Stimulated activated CD4-positive, alpha-beta T cell treated with anti-CD3 and anti-CD28 coated beads, TNF-alpha, amount 100 ng/mL, for 24 hours (primary cell): ENCODE measurements at regions not wholly inside any gene's neighbourhood (a gene's known extent, or its start where the extent isn't known, plus 50 kb on each side); places are given as distances from the start of the nearest gene placed in this dataset.
"Not testable (repeated sequence)": the region's sequence is repeated elsewhere in the genome, so short reads cannot be mapped to it uniquely, and the experiment has no call there.

Source experiments
- DNase-seq, 3 experiments: peaks; one replicate each; pipeline ENCODE4 v3.0.0-alpha.2; 2020; ENCODE audit warnings: low read depth in 3 of 3

DNA sequence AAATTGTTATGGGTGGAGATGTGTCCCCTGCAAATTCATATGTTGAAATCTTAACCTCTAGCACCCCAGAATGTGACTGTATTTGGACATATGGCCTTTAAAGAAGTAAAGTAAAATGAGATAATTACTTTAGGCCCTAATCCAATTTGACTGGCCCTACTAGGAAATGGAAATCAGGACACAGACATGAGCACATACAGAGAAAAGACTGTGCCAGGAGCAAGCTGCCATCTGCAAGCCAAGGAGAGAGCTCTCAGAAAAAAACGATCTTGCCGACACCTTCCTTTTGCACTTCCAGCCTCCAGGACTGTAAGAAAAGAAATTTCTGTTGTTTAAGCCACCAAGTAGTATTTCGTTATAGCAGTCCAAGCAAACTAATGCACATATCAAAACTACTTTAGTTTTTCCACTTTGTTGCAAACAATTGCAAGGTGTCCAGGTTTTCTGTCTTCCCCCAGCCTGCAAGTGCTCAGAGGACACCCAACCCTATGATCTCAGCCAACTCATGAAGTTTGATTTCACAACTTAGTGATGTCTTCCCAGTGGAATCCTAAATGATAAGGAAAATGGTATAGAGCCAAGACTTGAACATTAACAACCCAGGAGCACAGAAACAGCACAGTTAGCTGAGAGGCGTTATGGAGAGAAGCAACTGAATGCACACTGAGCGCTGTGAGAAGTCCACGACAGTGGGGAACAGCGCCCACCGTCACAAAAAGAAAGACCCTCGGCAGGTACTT is 351.2 kb downstream of the BCL2L11 start:
- not testable (repeated sequence) for DNase-seq

DNA sequence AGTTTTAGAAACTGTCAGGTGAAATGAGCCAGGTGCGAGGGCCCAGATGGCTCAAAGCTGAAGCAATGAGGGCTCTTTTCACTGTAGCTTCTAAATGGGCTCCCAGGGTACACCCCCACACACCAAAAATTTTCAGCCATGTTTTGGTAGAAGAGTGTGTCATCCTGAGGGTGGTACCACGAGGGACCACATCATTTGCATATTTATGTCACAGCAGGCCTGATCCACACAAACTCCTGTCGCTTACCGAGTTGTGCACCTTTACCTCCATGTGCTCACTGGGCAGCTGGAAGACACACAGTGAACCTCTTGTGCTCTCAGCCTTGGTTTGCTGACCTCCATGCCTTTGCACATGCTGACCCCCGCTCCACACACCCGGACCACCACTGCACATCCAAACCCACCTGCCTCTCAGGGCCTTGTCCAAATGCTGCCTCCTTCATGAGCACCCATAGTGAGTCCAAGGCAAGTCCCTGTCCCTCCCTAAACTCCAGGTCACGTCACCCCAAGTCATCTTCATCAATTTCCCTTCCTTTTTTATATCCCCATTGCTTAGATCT is 352.2 kb downstream of the BCL2L11 start:
- not testable (repeated sequence) for DNase-seq

- not testable (repeated sequence) for DNase-seq
These were observed 352.8 kb downstream of the BCL2L11 start for GRCh38 chr2:111473522-111473921.

DNA sequence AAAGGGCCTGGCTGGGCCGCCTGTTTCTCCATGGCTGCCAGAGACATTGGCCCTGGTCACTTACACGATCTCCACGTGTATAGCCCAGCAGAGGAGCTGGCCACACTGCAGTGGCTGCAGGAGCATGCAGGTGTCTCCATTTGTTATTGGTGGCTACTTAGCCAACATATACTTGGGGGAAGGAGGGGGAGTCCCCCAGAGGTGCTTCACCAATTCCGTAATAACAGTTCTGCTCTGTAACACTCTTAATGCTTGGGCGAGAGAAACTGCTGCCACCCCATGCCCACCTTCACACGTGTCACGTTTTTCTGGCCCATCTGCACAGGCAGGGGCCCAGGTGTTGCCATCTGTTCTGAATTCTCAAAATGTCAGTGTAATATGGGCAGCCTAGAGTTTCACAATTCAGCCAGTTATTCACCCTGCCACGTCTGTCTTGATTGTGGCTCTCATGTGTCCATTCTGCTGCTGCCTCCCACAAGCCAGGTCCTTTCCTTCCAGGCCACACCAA is 353.5 kb downstream of the BCL2L11 start:
- DNase-seq, result not testable (repeated sequence)

DNA sequence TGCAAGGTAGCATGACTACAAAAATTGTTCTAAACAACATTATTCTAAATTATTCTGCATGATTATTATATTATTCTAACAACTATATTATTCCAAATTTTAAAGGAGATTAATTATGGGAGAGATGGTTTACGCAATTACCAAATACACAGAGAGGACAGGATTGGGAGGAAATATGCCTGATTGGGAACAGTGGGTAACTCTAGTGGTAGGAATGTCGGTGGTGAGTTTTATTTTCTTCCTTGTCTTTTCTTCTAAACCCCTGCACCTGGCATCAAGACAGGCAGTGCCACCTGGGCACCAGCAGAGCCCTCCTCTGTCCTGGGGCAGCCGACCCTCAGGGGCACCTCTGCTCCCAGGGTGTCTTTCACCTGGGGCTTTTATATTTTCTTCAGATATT is 357.6 kb downstream of the BCL2L11 start:
- not testable (repeated sequence) for DNase-seq

GRCh38 chr2:111478871-111479318 is 358.2 kb downstream of the BCL2L11 start:
- not testable (repeated sequence) for DNase-seq

DNA sequence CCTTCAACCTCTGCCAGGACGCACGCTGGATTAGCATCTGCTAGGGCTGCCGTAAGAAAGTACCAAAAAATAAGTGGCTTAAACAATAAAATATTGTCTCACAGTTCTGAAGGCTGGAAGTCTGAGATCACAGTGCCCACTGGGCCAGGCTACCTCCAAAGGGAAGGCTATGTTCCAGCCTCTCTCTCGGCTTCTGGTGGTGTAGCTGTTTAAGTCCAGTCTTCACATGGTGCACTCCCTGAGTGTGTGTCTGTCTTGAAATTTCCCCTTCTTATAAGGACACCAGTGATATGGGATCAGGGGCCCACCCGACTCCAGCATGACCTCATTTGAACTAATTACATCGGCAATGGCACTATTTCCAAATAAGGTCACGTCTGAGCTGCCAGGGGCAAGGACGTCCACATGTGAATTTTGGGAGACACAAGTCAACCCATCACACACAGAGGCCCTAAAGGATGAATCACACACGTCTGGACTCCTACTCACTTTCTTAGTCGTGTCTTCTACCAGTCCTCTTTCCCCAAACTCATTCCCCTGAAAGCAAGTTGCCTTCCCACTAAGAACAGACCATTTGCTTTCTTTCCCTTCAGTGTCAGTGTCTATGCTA is 359.4 kb downstream of the BCL2L11 start:
- peak in 2 of 3 experiments; percentile 20 to 50 for DNase-seq

DNA sequence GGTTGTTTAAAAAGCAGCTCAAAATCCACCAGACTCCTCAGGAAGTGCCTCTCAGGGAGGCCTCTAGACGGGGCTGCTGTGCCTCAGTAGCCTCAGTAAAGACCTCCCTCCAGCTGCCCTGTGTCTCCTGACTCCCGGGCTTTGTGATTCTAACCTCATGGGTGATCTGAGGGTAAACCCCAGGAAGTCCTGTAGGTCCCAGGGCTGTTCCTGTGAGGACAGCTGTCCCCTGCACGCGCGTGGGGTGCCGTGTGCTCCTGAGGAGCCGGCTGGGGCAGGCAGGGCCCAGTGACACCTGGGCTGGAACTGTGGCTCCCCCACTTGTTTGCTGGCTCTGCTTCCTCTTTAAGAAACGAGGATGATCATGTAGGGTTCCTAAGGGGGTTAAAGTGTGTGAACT is 359.9 kb downstream of the BCL2L11 start:
- not testable (repeated sequence) for DNase-seq

GRCh38 chr2:111481219-111481618 is 360.5 kb downstream of the BCL2L11 start:
- DNase-seq, result not testable (repeated sequence)

DNA sequence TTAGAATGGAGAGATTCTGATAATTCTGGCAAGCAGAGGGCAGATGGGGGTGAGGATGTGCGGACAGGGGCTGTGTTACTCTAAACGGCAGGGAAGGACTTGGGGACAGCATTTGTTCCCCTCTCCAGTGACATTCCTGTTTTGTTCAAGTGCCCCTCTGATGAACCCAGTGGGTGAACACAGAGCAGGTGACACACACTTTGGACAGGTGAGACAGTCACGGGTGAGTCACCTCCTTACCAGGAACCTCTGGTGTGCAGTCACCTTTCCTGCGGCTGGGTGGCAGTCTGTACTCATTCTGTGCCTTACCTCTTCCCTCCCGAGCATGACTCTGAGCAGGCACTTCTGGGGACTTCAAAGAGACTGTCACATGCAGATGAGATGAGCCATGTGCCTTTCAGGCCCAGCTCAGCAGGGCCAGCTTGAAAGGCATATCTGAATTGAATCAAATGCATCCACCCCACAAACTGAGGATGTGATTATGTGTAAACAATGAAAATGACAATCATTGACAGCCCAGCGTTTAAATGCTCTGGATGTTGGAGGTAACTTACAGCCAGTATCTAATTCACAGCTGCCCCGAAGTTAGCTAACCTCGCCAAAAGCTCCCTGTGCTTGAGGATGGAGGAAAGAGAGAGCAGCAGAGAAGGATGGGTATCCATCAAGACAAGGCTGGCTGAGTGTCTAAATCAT is 362.4 kb downstream of the BCL2L11 start:
- DNase-seq, result not testable (repeated sequence)

DNA sequence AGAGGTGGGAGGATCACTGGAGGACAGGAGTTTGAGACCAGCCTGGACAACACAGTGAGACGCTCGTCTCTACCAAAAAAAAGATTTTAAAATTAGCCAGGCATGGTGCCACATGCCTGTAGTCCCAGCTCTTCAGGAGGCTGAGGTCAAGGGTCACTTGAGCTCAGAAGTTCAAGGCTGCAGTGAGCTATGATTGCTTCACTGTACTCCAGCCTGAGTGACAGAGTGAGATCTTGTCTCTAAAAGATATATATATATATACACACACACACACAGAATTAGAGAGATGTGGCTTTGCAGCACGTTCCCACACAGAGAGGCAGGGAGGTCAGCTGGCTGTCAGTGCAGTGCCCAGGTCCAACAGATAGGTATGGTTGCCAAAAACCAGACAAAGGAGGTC is 363.4 kb downstream of the BCL2L11 start:
- not testable (repeated sequence) for DNase-seq

- DNase-seq, result not testable (repeated sequence)
These were observed 365.2 kb downstream of the BCL2L11 start for GRCh38 chr2:111485895-111486294.

DNA sequence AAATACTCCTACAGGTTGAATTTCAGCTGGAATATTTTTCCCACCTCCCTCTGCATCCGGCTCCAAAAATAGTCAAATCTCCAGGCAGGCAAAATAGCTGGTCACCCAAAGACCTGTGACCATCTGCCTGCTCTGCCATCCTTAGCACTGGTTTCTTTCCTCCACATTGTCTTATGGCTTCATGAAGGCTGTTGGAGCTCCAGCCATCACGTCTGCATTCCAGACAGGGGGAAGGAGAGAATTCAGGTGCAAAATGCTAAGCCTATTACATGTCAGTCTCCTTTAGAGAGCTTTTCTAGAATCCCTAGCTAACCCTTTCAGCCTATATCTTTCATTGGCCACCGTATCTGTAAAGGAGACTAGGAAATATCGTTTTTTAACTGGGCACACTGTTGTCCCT is 367.7 kb downstream of the BCL2L11 start:
- not testable (repeated sequence) for DNase-seq

GRCh38 chr2:111489460-111489859 is 368.7 kb downstream of the BCL2L11 start:
- not testable (repeated sequence) for DNase-seq

DNA sequence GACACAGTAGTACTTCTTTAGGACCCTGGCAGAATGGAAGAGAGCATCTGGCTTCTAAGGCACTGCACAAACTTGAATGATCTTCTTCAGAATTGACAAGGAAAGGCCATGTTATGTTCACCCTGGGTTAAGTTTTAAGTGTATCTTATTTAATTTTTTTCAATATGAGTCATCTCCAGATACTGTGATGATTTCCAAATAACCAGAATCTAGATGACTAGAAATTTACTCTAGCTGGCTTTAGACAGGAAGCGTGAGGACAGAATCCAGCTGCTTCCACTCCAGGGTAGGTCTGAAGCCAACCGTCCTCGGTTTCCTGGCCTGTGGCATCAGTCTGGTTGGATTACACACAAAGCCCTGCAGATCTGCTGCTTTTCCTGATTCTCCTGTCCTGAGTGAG is 370.5 kb downstream of the BCL2L11 start:
- DNase-seq, result not testable (repeated sequence)

DNA sequence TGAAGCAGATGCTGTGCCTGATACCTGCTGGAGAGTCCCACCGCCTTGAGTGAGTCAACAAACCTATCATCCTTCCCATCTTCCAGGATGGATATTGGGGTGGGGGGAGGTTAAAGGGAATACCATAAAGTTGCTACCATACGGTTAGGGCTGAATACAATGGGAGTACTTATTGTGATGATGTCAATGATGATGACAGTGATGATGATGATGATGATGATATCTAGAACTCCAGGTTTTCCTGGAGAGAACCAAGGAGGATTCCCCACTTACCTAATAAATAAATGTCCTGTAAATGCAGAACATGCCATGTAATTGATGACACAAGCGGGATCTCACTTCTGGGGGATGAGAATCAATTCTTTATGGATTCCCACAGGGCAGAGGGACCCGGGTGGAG is 370.9 kb downstream of the BCL2L11 start:
- not testable (repeated sequence) for DNase-seq

DNA sequence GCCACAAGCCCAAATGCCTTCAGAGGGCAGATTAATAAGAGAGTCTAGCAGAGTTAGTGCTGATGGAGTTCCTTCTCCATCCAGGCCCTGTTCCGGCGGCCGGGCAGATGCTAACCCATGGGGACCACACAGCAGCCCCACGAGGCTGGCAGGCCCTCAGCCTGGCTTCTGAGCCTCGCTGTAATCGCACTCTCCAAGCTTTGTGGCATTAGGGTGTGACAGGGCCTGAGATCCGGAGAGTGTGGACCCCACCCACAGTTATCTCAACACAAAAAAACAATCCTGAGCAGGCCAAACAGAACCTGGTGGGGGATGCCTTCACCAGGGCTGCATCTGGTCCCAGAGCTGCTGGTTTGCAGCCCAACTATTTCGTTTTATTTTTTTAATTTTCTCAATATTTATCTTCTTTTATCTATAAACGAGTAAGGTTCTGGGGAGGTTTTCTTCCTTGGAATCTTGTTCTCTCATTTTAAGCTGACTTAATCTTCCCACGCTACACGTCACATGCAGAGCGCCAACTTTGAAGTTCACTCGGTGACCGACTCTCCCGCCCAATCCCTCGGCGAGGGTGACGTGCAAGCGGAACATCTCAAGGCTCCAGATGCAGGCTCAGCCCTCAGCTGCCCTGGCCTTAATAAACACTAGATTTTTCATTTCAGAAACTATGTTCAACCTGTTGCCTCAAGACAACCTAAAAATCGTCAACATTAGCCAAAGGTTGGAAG is 372.4 kb downstream of the BCL2L11 start:
- DNase-seq, result not testable (repeated sequence)

DNA sequence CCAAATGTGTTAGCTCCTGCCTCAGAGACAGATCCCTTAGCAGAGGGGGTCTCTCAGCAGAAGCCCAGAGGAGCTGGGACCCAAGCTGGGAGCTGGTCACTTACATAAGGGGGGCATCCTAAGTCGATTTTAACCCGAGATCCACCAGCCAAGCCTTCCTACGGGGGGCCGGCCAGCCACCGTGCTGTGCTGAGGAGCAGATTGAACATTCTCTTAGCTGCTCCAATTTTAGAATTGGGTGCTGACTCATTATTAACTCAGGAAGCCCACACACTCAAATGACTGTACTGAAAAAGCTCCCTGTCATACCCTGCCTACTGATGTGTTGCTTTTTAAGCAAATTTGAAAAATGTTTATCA is 373.0 kb downstream of the BCL2L11 start:
- DNase-seq, result not testable (repeated sequence)

GRCh38 chr2:111494288-111494980 is 373.7 kb downstream of the BCL2L11 start:
- DNase-seq, result not testable (repeated sequence)

DNA sequence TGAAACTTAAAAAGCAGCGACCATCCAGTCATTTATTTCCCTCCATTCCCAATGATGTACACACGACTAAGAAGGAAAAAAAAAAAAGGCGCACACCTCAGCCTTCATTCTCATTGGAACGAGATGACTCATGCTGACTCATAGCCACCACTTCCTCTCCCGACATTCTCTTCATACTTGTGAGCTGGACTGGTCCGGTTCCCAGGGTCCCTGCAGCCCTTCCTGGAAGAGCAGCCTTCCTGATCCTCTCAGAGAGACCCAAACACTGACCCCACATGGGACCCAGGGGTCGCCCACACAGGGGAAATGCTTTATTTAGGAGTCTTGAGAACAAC is 374.2 kb downstream of the BCL2L11 start:
- not testable (repeated sequence) for DNase-seq

GRCh38 chr2:111495636-111496035 is 374.9 kb downstream of the BCL2L11 start:
- DNase-seq, result not testable (repeated sequence)
